Gastrocnemius medialis (tissue), 4 donors: ENCODE measurements at regions not wholly inside any gene's neighbourhood (a gene's known extent, or its start where the extent isn't known, plus 50 kb on each side); places are given as distances from the start of the nearest gene placed in this dataset.
"Not testable (repeated sequence)": the region's sequence is repeated elsewhere in the genome, so short reads cannot be mapped to it uniquely, and the experiment has no call there.

Experiments
- ATAC-seq, 2 donors: fragments of 150-250 bp; one replicate each; pipeline ENCODE4 v1.9.1; 2016
- DNase-seq, 2 donors: peaks; one replicate each; pipeline ENCODE4 v3.0.0-alpha.2; 2019
- H3K27ac ChIP-seq, 4 donors: fragments of 200-600 bp; sonication (generic); 1 replicate in 1 of 4; 2 replicates in 3 of 4; pipeline ENCODE4 v1.5.1; 2016 to 2018; ENCODE audit warnings: mild to moderate bottlenecking in 2 of 4, moderate library complexity in 1 of 4
- H3K27me3 ChIP-seq, 3 donors: fragments of 200-600 bp; sonication (generic) in 2 of 3; 1 replicate in 1 of 3; 2 replicates in 2 of 3; pipeline versions ENCODE4 v1.5.1 to v1.6.0; 2016 to 2019; ENCODE audit warnings: mild to moderate bottlenecking in 1 of 3, moderate library complexity in 1 of 3
- H3K36me3 ChIP-seq, 2 donors: fragments of 200-600 bp; sonication (generic) in 1 of 2; one replicate each; pipeline ENCODE4 v1.5.1; 2017 to 2018
- H3K4me1 ChIP-seq, 2 donors: fragments of 200-600 bp; sonication (generic) in 1 of 2; one replicate each; pipeline ENCODE4 v1.5.1; 2016 to 2017; ENCODE audit warnings: mild to moderate bottlenecking in 2 of 2
- H3K4me3 ChIP-seq, 4 donors: fragments of 200-600 bp; sonication (generic) in 3 of 4; 1 replicate in 1 of 4; 2 replicates in 3 of 4; pipeline ENCODE4 v1.5.1; 2016 to 2019; ENCODE audit warnings: mild to moderate bottlenecking in 2 of 4
- H3K9me3 ChIP-seq, 3 donors: fragments of 200-600 bp; sonication (generic) in 2 of 3; 1 replicate in 1 of 3; 2 replicates in 2 of 3; pipeline ENCODE4 v1.5.1; 2016 to 2019
- POLR2A ChIP-seq, 2 donors: fragments of 450-650 bp; IDR thresholded peaks; one replicate each; pipeline ENCODE4 v1.6.1; 2017; ENCODE audit warnings: antibody characterized with exemption in 2 of 2, mild to moderate bottlenecking in 2 of 2, moderate library complexity in 2 of 2
- in situ Hi-C, 4 donors: fragments of 200-750 bp; cut with MboI; loops; one replicate each; pipeline versions ENCODE4 v1.15.0 to v1.8.0; 2017; ENCODE audit warnings: low sequenced_read_pairs in 4 of 4
- intact Hi-C: fragments of 100-400 bp; cut with DNase I; formaldehyde crosslinking; loops from one replicate; pipeline ENCODE4 v1.15.1; 2023; ENCODE audit warnings: low total_unique reads
- TF ChIP-seq, protein P1 (sequence below), 5 experiments: fragments of 450-650 bp in 3 of 5; fragments of 200-600 bp in 2 of 5; sonication (generic) in 2 of 5; IDR thresholded peaks in 4 of 5; conservative IDR thresholded peaks in 1 of 5; 1 replicate in 4 of 5; 2 replicates in 1 of 5; pipeline ENCODE4 v1.5.1; 2016 to 2019; ENCODE audit warnings: antibody characterized with exemption in 5 of 5, mild to moderate bottlenecking in 3 of 5, moderate library complexity in 3 of 5

DNA sequence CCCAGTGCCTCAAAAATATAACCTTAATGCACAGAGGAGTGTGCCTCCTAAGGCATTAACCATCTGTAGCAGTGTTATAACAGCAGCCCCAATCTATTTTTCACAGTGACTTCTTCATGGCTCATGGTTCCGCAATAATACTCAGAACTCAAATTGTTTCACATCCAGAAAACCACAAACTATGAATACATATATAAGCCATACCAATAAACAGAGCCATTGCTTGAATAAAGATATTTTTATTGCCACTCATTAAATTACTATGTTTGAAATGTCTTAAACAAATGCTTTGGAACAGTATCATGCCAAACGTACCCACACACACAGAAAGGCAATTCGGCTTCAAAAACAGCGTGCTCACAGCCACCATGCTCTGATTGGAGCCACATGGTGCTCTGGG lies 629.3 kb upstream of the NRP1 start:
- no peak for DNase-seq
- H3K4me1 ChIP-seq = no peaks in the 10 kb centered on the region
- TF ChIP-seq, protein P1, sequence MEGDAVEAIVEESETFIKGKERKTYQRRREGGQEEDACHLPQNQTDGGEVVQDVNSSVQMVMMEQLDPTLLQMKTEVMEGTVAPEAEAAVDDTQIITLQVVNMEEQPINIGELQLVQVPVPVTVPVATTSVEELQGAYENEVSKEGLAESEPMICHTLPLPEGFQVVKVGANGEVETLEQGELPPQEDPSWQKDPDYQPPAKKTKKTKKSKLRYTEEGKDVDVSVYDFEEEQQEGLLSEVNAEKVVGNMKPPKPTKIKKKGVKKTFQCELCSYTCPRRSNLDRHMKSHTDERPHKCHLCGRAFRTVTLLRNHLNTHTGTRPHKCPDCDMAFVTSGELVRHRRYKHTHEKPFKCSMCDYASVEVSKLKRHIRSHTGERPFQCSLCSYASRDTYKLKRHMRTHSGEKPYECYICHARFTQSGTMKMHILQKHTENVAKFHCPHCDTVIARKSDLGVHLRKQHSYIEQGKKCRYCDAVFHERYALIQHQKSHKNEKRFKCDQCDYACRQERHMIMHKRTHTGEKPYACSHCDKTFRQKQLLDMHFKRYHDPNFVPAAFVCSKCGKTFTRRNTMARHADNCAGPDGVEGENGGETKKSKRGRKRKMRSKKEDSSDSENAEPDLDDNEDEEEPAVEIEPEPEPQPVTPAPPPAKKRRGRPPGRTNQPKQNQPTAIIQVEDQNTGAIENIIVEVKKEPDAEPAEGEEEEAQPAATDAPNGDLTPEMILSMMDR (IDR thresholded peaks at IDR 0.05 in 4 of 5, conservative IDR thresholded peaks at IDR 0.05 in 1 of 5) = no peak
- TF ChIP-seq POLR2A (IDR thresholded peaks at IDR 0.05) = no peak
- no peak overlapping the region for H3K27ac ChIP-seq
- ATAC-seq = no peak
- H3K27me3 ChIP-seq = no peaks in the 10 kb centered on the region
- H3K36me3 ChIP-seq = no peaks in the 10 kb centered on the region
- intact Hi-C loops = no loop called here
- H3K9me3 ChIP-seq = no peaks in the 10 kb centered on the region
- in situ Hi-C loops = no loop called here
- H3K4me3 ChIP-seq = no peak overlapping the region

DNA sequence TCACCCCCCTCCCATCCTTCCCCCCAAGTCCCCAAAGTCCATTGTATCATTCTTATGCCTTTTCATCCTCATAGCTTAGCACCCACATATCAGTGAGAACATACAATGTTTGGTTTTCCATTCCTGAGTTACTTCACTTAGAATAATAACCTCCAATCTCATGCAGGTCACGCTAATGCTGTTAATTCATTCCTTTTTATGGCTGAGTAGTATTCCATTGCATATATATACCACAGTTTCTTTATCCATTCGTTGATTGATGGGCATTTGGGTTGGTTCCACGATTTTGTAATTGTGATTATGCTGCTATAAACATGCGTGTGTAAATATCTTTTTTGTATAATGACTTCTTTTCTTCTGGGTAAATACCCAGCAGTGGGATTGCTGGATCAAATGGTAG lies 621.9 kb upstream of the NRP1 start:
- intact Hi-C loops, in situ Hi-C loops, ATAC-seq, H3K4me1 ChIP-seq, H3K27me3 ChIP-seq, H3K9me3 ChIP-seq, H3K36me3 ChIP-seq, H3K4me3 ChIP-seq, H3K27ac ChIP-seq, DNase-seq: not testable (repeated sequence)

DNA sequence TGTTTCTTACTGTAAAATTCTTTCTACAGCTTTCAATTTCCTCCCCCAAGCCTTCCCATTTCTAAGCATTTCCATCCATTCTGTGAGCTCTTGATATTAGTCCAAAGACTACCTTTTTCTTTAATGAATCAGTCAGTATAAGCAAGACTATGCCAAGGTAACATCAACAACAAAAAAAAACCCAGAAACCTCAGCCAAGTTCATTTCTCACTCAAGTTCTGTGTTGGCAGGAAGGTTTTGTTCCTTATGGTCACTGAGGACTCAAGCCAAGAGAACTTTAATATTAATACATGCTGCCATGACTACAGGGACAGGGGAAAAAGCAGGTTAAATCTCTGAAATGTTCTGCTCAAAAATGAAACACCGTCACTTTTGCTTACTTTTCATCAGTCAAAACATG lies 621.2 kb upstream of the NRP1 start:
- Histone ChIP-seq H3K9me3 (no peaks in the 10 kb centered on the region), H3K27me3 (no peaks in the 10 kb centered on the region), H3K27ac (no peak overlapping the region), H3K4me1 (no peaks in the 10 kb centered on the region), H3K4me3 (no peak overlapping the region), H3K36me3 (no peaks in the 10 kb centered on the region)
- DNase-seq (no peak), ATAC-seq (no peak)
- TF ChIP-seq, protein P1 (IDR thresholded peaks at IDR 0.05 in 4 of 5, conservative IDR thresholded peaks at IDR 0.05 in 1 of 5) = no peak
- no peak for TF ChIP-seq POLR2A (IDR thresholded peaks at IDR 0.05)
- in situ Hi-C loops = no loop called here
- intact Hi-C loops = no loop called here

DNA sequence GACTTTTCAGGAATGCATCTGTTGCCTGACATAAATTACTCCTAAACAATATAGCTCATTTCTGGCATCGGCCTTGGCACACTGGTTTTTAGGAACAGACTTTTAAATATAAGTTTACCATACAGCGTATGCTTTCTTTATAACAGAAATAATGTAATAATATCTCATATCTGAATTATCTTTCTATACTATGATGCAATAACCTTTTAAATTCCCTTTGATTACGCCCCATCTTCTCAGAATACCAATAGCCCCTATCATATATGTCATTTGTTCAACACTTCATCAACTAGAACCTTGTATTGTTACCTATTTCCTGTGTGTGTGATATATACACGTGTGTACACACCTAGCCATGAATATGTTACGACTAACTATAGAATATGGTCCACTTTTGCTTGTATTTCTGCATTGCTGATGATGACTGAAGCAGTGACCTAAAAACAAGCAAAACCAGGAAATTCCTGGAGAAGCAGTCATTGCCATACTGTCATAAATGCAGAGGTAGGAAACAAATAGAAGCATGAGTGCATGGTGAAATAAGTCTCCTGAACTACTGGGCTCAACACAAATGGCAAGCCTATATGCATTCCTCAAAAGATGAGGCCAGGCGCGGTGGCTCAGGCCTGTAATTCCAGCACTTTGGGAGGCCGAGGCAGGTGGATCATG lies 618.4 kb upstream of the NRP1 start:
- no peaks in the 10 kb centered on the region for H3K4me1 ChIP-seq
- intact Hi-C loops = no loop called here
- H3K4me3 ChIP-seq = no peak overlapping the region
- H3K36me3 ChIP-seq = no peaks in the 10 kb centered on the region
- in situ Hi-C loops = no loop called here
- H3K27me3 ChIP-seq = no peaks in the 10 kb centered on the region
- H3K27ac ChIP-seq = no peak overlapping the region
- no peak for DNase-seq
- ATAC-seq = no peak
- TF ChIP-seq, protein P1 (IDR thresholded peaks at IDR 0.05 in 4 of 5, conservative IDR thresholded peaks at IDR 0.05 in 1 of 5) = no peak
- no peak for TF ChIP-seq POLR2A (IDR thresholded peaks at IDR 0.05)
- H3K9me3 ChIP-seq = no peaks in the 10 kb centered on the region

DNA sequence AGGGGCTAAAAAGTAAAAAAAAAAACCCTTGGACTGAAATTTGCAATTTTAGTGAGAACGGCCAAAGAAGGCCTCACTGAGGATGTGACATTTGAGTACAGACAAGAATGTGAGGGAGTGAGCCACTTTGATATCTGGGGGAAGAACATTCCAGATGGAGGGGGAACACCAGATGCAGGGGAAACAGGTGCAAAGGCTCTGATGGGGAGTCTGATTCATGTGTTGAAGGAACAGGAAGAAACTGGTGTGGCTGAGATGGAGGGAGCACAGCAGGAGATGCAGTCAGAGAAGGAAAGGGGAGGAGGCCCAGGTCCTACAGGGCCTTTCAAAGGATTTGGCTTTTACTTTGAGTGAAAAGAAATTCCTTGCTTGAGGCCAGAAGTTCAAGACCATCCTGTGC lies 615.7 kb upstream of the NRP1 start:
- Histone ChIP-seq H3K27me3 (no peaks in the 10 kb centered on the region), H3K36me3 (no peaks in the 10 kb centered on the region), H3K9me3 (no peaks in the 10 kb centered on the region), H3K4me3 (no peak overlapping the region), H3K27ac (no peak overlapping the region), H3K4me1 (no peaks in the 10 kb centered on the region)
- TF ChIP-seq, protein P1 (IDR thresholded peaks at IDR 0.05 in 4 of 5, conservative IDR thresholded peaks at IDR 0.05 in 1 of 5) = no peak
- in situ Hi-C loops (no loop called here), intact Hi-C loops (no loop called here)
- ATAC-seq = no peak
- no peak for DNase-seq
